ENCODE measurements at regions not wholly inside any gene's neighbourhood (a gene's known extent, or its start where the extent isn't known, plus 50 kb on each side); places are given as distances from the start of the nearest gene placed in this dataset.

GRCh38 chr10:47095211-47095610, 184.0 kb downstream of the PTPN20 start:
- no peaks in the 10 kb centered on the region for H3K27me3 ChIP-seq
- no peaks in the 10 kb centered on the region for H3K4me1 ChIP-seq
- DNase-seq (no peak), ATAC-seq (no peak)
- H3K36me3 ChIP-seq, result no peaks in the 10 kb centered on the region
- H3K27ac ChIP-seq, result no peak overlapping the region
- intact Hi-C loops (cut with DNase I), result no loop called here
- no peak overlapping the region for H3K4me3 ChIP-seq
- no peaks in the 10 kb centered on the region for H3K9me3 ChIP-seq
- TF ChIP-seq CTCF (IDR thresholded peaks at IDR 0.05), result no peak

GRCh38 chr10:47095848-47096612, 184.8 kb downstream of the PTPN20 start:
- H3K36me3 ChIP-seq, result no peaks in the 10 kb centered on the region
- H3K27ac ChIP-seq, result no peak overlapping the region
- ATAC-seq (no peak), DNase-seq (no peak)
- H3K27me3 ChIP-seq, result no peaks in the 10 kb centered on the region
- no peaks in the 10 kb centered on the region for H3K4me1 ChIP-seq
- intact Hi-C loops (cut with DNase I), result no loop called here
- H3K9me3 ChIP-seq, result no peaks in the 10 kb centered on the region
- H3K4me3 ChIP-seq, result no peak overlapping the region
- TF ChIP-seq CTCF (IDR thresholded peaks at IDR 0.05), result no peak

- no peak overlapping the region for H3K27ac ChIP-seq
- no peak for DNase-seq
- H3K36me3 ChIP-seq, result no peaks in the 10 kb centered on the region
- intact Hi-C loops (cut with DNase I), result no loop called here
- peaks cover 0 to 4% of the 10 kb centered on the region in 2 donors for H3K9me3 ChIP-seq
- no peak overlapping the region for H3K4me3 ChIP-seq
- no peak for TF ChIP-seq CTCF (IDR thresholded peaks at IDR 0.05)
- no peak for ATAC-seq
- H3K27me3 ChIP-seq, result no peaks in the 10 kb centered on the region
- no peaks in the 10 kb centered on the region for H3K4me1 ChIP-seq
Measured at GRCh38 chr10:47098238-47098637, 187.0 kb downstream of the PTPN20 start.

- TF ChIP-seq CTCF (IDR thresholded peaks at IDR 0.05), result no peak
- Histone ChIP-seq H3K4me1 (no peaks in the 10 kb centered on the region), H3K27me3 (no peaks in the 10 kb centered on the region), H3K9me3 (peaks cover 0 to 4% of the 10 kb centered on the region in 2 donors), H3K27ac (no peak overlapping the region), H3K4me3 (no peak overlapping the region), H3K36me3 (no peaks in the 10 kb centered on the region)
- DNase-seq, result no peak
- no peak for ATAC-seq
- intact Hi-C loops (cut with DNase I), result no loop called here
Measured at GRCh38 chr10:47098964-47099363, 187.7 kb downstream of the PTPN20 start.

- Histone ChIP-seq H3K4me3 (no peak overlapping the region), H3K27me3 (no peaks in the 10 kb centered on the region), H3K4me1 (no peaks in the 10 kb centered on the region), H3K36me3 (no peaks in the 10 kb centered on the region), H3K27ac (no peak overlapping the region), H3K9me3 (peaks cover 0 to 4% of the 10 kb centered on the region in 2 donors)
- no peak for ATAC-seq
- TF ChIP-seq CTCF (IDR thresholded peaks at IDR 0.05), result no peak
- intact Hi-C loops (cut with DNase I), result no loop called here
- no peak for DNase-seq
Measured at GRCh38 chr10:47099474-47099873, 188.2 kb downstream of the PTPN20 start.
